Large intestine (tissue), 3 donors: ENCODE measurements at regions not wholly inside any gene's neighbourhood (a gene's known extent, or its start where the extent isn't known, plus 50 kb on each side); places are given as distances from the start of the nearest gene placed in this dataset.

Experiments
- DNase-seq, 2 donors: peaks; one replicate each; pipeline versions ENCODE4 v3.0.0 to v3.0.0-alpha.2; 2013
- H3K27ac ChIP-seq: one replicate; pipeline ENCODE4 v1.5.1; 2013; ENCODE audit warnings: low read length
- H3K27me3 ChIP-seq: 2 replicates; pipeline ENCODE4 v1.6.1; 2013; ENCODE audit warnings: low read length; ENCODE audit not compliant: control insufficient read depth, insufficient read depth
- H3K36me3 ChIP-seq: 2 replicates; pipeline ENCODE4 v1.6.1; 2013; ENCODE audit warnings: low read length; ENCODE audit not compliant: control insufficient read depth, insufficient read depth
- H3K4me1 ChIP-seq: one replicate; pipeline ENCODE4 v1.6.1; 2013; ENCODE audit warnings: low read length; ENCODE audit not compliant: control insufficient read depth, insufficient read depth
- H3K4me3 ChIP-seq: one replicate; pipeline ENCODE4 v1.5.1; 2013; ENCODE audit warnings: low read length
- H3K9me3 ChIP-seq: one replicate; pipeline ENCODE4 v1.6.1; 2013; ENCODE audit warnings: mild to moderate bottlenecking, low read depth, low read length, moderate library complexity; ENCODE audit not compliant: control insufficient read depth
- WGBS: methylation state at CpG from one replicate; pipeline ENCODE4 v1.1.5; 2013; ENCODE audit warnings: low lambda C conversion rate; ENCODE audit not compliant: insufficient coverage; 5-methylcytosine and 5-hydroxymethylcytosine counted together

GRCh38 chr10:8374334-8374733, 319.8 kb downstream of the GATA3 start:
- H3K4me1 ChIP-seq, result no peaks in the 10 kb centered on the region
- peaks cover 2% of the 10 kb centered on the region for H3K27me3 ChIP-seq
- H3K9me3 ChIP-seq, result no peaks in the 10 kb centered on the region
- no peaks in the 10 kb centered on the region for H3K36me3 ChIP-seq
- WGBS, result 92% methylated on average over 2 of the region's 6 CpGs
- no peak overlapping the region for H3K27ac ChIP-seq
- no peak overlapping the region for H3K4me3 ChIP-seq
- no peak for DNase-seq

- Histone ChIP-seq H3K27me3 (peaks cover 2% of the 10 kb centered on the region), H3K4me1 (no peaks in the 10 kb centered on the region), H3K4me3 (no peak overlapping the region), H3K36me3 (no peaks in the 10 kb centered on the region), H3K9me3 (no peaks in the 10 kb centered on the region), H3K27ac (no peak overlapping the region)
- DNase-seq, result no peak
- WGBS, result 100% methylated on average over 1 of the region's 4 CpGs
Measured at GRCh38 chr10:8375137-8375536, 320.6 kb downstream of the GATA3 start.

- Histone ChIP-seq H3K27me3 (peaks cover 2% of the 10 kb centered on the region), H3K36me3 (no peaks in the 10 kb centered on the region), H3K4me1 (no peaks in the 10 kb centered on the region), H3K4me3 (no peak overlapping the region), H3K27ac (no peak overlapping the region), H3K9me3 (no peaks in the 10 kb centered on the region)
- 58% methylated on average over 4 of the region's 10 CpGs for WGBS
- no peak for DNase-seq
Measured at GRCh38 chr10:8378198-8378983, 323.9 kb downstream of the GATA3 start.

GRCh38 chr10:8379906-8380832, 325.7 kb downstream of the GATA3 start:
- Histone ChIP-seq H3K4me1 (no peaks in the 10 kb centered on the region), H3K36me3 (no peaks in the 10 kb centered on the region), H3K27me3 (peaks cover under 1% of the 10 kb centered on the region), H3K4me3 (no peak overlapping the region), H3K27ac (no peak overlapping the region), H3K9me3 (no peaks in the 10 kb centered on the region)
- 0% methylated on average over 1 of the region's 9 CpGs for WGBS
- no peak for DNase-seq

GRCh38 chr10:8380833-8381496, 326.5 kb downstream of the GATA3 start:
- Histone ChIP-seq H3K36me3 (no peaks in the 10 kb centered on the region), H3K4me1 (no peaks in the 10 kb centered on the region), H3K9me3 (no peaks in the 10 kb centered on the region), H3K27ac (no peak overlapping the region), H3K4me3 (no peak overlapping the region), H3K27me3 (no peaks in the 10 kb centered on the region)
- no peak for DNase-seq
- WGBS, result 80% methylated on average over 1 of the region's 3 CpGs

- Histone ChIP-seq H3K27ac (no peak overlapping the region), H3K4me3 (no peak overlapping the region), H3K9me3 (no peaks in the 10 kb centered on the region), H3K27me3 (no peaks in the 10 kb centered on the region), H3K36me3 (no peaks in the 10 kb centered on the region), H3K4me1 (no peaks in the 10 kb centered on the region)
- WGBS, result no CpG with 5 or more reads among the region's 8 CpGs
- DNase-seq, result no peak
Measured at GRCh38 chr10:8386781-8387180, 332.3 kb downstream of the GATA3 start.

GRCh38 chr10:8389630-8390029, 335.1 kb downstream of the GATA3 start:
- Histone ChIP-seq H3K4me1 (no peaks in the 10 kb centered on the region), H3K9me3 (no peaks in the 10 kb centered on the region), H3K36me3 (no peaks in the 10 kb centered on the region), H3K27me3 (no peaks in the 10 kb centered on the region), H3K27ac (no peak overlapping the region), H3K4me3 (no peak overlapping the region)
- DNase-seq, result no peak
- 78% methylated on average over 2 of the region's 2 CpGs for WGBS

GRCh38 chr10:8392216-8392615, 337.7 kb downstream of the GATA3 start:
- H3K36me3 ChIP-seq, result no peaks in the 10 kb centered on the region
- 83% methylated on average over 1 of the region's 2 CpGs for WGBS
- DNase-seq, result no peak
- H3K27ac ChIP-seq, result no peak overlapping the region
- no peak overlapping the region for H3K4me3 ChIP-seq
- no peaks in the 10 kb centered on the region for H3K27me3 ChIP-seq
- H3K9me3 ChIP-seq, result no peaks in the 10 kb centered on the region
- no peaks in the 10 kb centered on the region for H3K4me1 ChIP-seq

- Histone ChIP-seq H3K4me1 (no peaks in the 10 kb centered on the region), H3K9me3 (no peaks in the 10 kb centered on the region), H3K4me3 (no peak overlapping the region), H3K27ac (no peak overlapping the region), H3K27me3 (no peaks in the 10 kb centered on the region), H3K36me3 (no peaks in the 10 kb centered on the region)
- DNase-seq, result no peak
- WGBS, result 83% methylated on average over 1 of the region's 2 CpGs
Measured at GRCh38 chr10:8393531-8393930, 339.0 kb downstream of the GATA3 start.

- Histone ChIP-seq H3K27ac (no peak overlapping the region), H3K27me3 (no peaks in the 10 kb centered on the region), H3K4me3 (no peak overlapping the region), H3K36me3 (no peaks in the 10 kb centered on the region), H3K4me1 (no peaks in the 10 kb centered on the region), H3K9me3 (no peaks in the 10 kb centered on the region)
- no peak for DNase-seq
- WGBS, result 100% methylated on average over 1 of the region's 1 CpG
Measured at GRCh38 chr10:8396675-8397074, 342.2 kb downstream of the GATA3 start.
